MCF 10A (cell line): ENCODE measurements at regions not wholly inside any gene's neighbourhood (a gene's known extent, or its start where the extent isn't known, plus 50 kb on each side); places are given as distances from the start of the nearest gene placed in this dataset.

Experiments used
- BruUV-seq: library from RNA; stranded (reverse); fragments of 400-500 nt; replicated peaks from 2 replicates; lab custom pipeline; 2021; lab: Mats Ljungman, UMichigan
- CTCF ChIA-PET: fragments of 300-600 bp; sonication (Branson Sonifier 250); formaldehyde crosslinking; extraction: SDS; loops from one replicate; lab custom pipeline; 2021; ENCODE audit warnings: antibody characterized with exemption, inconsistent platforms; lab: Yijun Ruan, JAX
- POLR2A ChIA-PET: fragments of 300-600, 350-650 bp; sonication (Branson Sonifier 250); formaldehyde crosslinking; extraction: SDS; loops from one replicate; lab custom pipeline; 2020; ENCODE audit warnings: antibody characterized with exemption, inconsistent platforms; lab: Yijun Ruan, JAX
- DNase-seq: peaks from one replicate; pipeline ENCODE4 v3.0.0-alpha.2; 2018; ENCODE audit not compliant: unreplicated experiment
- H3K27ac Mint-ChIP-seq: one replicate; pipeline ENCODE4 v1.8.0; 2022; ENCODE audit warnings: mild to moderate bottlenecking, low read depth, mixed read lengths; ENCODE audit not compliant: unreplicated experiment
- H3K27me3 Mint-ChIP-seq: one replicate; pipeline ENCODE4 v1.8.0; 2022; ENCODE audit warnings: mixed read lengths; ENCODE audit not compliant: insufficient read depth, unreplicated experiment
- H3K36me3 Mint-ChIP-seq: one replicate; pipeline ENCODE4 v1.8.0; 2022; ENCODE audit warnings: mild to moderate bottlenecking, moderate library complexity, mixed read lengths; ENCODE audit not compliant: insufficient read depth, unreplicated experiment
- H3K4me1 Mint-ChIP-seq: one replicate; pipeline ENCODE4 v1.8.0; 2022; ENCODE audit warnings: mixed read lengths; ENCODE audit not compliant: insufficient read depth, unreplicated experiment
- H3K4me3 Mint-ChIP-seq: one replicate; pipeline ENCODE4 v1.8.0; 2022; ENCODE audit warnings: mild to moderate bottlenecking, moderate library complexity, mixed read lengths; ENCODE audit not compliant: unreplicated experiment
- H3K9me3 Mint-ChIP-seq: one replicate; pipeline ENCODE4 v1.8.0; 2022; ENCODE audit warnings: mixed read lengths; ENCODE audit not compliant: unreplicated experiment
- intact Hi-C: fragments of 100-400 bp; cut with micrococcal nuclease; formaldehyde crosslinking; loops from 2 replicates; pipeline ENCODE4 v1.14.1; 2022
- TF ChIP-seq, protein P1 (sequence below): fragments of 200-600 bp; IDR thresholded peaks from one replicate; pipeline ENCODE4 v1.8.0; 2022; ENCODE audit warnings: antibody characterized with exemption, mild to moderate bottlenecking; ENCODE audit not compliant: unreplicated experiment

DNA sequence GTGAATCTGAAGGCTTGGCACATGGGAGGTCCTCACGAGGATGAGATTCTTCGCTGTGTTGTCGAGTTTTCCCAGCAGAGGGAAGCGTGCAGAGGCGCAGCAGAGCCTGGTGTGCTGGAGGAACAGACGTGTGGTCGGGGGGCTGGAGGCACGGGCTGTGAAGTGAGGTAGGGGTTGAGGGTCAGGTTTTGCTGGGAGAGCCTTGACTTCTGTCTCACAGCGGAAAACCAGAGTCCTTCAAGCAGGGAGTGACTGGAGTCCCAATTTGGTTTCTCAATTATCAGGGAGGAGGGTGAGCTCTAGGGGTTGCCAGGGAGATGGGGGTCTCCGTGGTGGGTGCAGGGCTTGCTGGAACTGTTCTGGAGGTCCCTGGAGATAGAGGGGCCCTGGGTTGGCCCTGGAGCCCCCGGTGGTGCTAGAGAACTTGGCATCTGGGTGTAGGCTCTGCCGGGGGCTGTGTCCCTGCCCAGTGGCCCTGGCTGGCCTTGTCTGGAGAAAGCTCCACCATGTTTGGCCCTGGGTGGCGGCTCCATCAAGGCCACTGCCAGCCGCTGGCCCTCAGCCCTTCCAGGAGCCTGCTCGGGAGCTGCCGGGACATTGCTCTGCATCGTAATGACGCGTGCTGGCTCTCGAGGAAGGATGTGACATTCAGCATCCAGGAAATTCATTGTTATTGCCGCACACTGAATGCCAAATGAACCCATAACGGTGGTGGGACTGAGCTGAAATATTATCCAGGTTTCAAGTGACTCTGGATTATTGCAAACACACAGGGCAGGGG, 215.7 kb downstream of the KIF26A start:
- Mint-ChIP-seq H3K4me3 (no peak overlapping the region), H3K9me3 (no peaks in the 10 kb centered on the region), H3K4me1 (no peaks in the 10 kb centered on the region), H3K27me3 (peaks cover 9% of the 10 kb centered on the region), H3K27ac (no peak overlapping the region), H3K36me3 (peaks cover 4% of the 10 kb centered on the region)
- ChIA-PET CTCF (interaction anchor here (0.9 kb wide), 1 partner anchor 210 kb away, joined by 3 read pairs; no protein-coding TSS in a partner anchor), POLR2A (no interaction called here)
- intact Hi-C loops: no loop called here
- no TSS peak for BruUV-seq
- DNase-seq: no peak
- TF ChIP-seq, protein P1, sequence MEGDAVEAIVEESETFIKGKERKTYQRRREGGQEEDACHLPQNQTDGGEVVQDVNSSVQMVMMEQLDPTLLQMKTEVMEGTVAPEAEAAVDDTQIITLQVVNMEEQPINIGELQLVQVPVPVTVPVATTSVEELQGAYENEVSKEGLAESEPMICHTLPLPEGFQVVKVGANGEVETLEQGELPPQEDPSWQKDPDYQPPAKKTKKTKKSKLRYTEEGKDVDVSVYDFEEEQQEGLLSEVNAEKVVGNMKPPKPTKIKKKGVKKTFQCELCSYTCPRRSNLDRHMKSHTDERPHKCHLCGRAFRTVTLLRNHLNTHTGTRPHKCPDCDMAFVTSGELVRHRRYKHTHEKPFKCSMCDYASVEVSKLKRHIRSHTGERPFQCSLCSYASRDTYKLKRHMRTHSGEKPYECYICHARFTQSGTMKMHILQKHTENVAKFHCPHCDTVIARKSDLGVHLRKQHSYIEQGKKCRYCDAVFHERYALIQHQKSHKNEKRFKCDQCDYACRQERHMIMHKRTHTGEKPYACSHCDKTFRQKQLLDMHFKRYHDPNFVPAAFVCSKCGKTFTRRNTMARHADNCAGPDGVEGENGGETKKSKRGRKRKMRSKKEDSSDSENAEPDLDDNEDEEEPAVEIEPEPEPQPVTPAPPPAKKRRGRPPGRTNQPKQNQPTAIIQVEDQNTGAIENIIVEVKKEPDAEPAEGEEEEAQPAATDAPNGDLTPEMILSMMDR: no peak

DNA sequence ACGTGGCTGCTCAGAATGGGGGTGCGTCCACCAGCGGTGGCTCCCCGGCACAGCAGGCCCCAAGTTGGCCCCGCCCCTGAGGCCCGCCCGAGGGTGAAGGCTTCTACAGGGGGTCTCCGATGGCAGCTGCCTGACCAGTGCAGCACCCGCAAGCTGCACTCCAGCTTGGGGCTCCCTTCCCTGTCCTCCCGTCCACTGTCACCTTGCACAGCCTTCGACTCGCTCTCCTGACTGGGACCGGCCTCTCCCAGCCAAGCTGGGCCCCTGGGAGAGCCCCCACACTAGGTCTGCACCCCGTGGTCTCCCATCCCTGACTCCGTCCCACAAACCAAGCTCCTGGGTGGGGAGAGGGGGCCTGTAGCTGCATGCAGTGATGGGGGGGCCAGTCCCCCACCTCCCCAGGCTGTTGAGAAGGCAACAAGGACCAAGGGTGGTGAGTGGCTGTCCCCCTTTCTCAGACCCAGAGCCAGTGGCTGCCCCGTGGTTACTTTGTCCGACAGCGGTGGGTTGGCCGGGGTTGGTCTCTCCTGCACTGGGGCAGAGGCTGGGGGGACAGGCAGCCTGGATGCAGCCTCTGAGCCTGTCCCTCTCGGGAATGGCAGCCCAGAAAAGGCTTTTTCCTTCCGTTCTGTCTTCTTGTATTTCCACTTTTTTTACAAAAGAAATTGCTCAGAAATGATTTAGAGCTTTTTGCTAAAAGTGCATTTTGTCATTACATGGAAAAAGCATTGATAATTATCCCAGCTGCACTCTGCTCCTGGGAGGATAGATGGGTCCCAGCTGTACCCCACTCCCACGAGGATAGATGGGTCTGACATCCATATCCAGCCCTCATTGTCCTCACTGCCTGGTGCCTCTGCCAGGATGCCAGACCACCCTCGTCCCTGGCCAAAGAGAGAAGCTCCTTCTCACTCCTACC, 217.0 kb downstream of the KIF26A start:
- CTCF ChIA-PET: interaction anchor here (0.7 to 2.3 kb wide), 4 partner anchors 151 to 278 kb away, joined by 3 to 5 read pairs (median 3); no protein-coding TSS in a partner anchor
- Mint-ChIP-seq H3K4me1 (no peaks in the 10 kb centered on the region), H3K4me3 (no peak overlapping the region), H3K9me3 (no peaks in the 10 kb centered on the region), H3K36me3 (peaks cover 4% of the 10 kb centered on the region), H3K27ac (no peak overlapping the region), H3K27me3 (peaks cover 9% of the 10 kb centered on the region)
- TF ChIP-seq, protein P1: no peak
- intact Hi-C loops: no loop called here
- DNase-seq: no peak
- no TSS peak for BruUV-seq
- POLR2A ChIA-PET: interaction anchor here (0.6 kb wide), 1 partner anchor 19 kb away, joined by 3 read pairs; no protein-coding TSS in a partner anchor

DNA sequence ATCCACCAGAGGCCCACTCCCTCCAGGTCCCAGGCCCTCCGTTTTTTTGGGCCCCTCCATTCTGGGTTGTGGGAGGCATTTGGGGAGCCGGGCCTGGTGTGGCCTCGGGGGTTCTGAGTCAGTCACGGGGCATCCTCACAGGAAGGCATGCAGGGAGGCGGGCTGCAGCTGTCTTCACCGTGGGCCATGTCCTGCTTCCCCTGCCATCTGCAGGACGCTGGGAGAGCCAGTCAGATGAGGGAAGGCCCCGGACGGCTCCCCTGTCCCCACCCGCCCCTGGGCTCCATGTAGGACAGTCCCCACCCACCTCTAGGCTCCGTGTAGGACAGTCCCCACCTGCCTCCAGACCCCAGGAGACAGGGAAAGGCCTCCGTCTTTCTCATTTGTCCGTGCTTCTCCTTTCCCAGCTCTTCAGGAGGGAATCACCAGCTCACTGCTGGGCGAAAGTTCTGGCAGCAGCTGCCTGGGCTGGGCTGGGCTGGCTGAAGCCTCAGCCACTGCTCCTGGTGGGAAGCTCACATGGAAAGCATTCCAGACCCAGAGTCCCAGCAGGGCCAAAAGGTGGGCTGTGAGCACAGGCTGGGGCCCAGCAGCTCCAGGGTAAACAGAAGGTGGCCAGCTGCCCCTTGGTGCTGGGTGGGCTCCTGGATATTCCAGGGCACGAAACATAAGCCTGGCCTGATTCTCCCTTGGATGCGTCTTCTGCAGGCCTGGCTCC, 217.8 kb downstream of the KIF26A start:
- Mint-ChIP-seq H3K4me1 (no peaks in the 10 kb centered on the region), H3K27ac (no peak overlapping the region), H3K27me3 (peaks cover 17% of the 10 kb centered on the region), H3K36me3 (peaks cover 4% of the 10 kb centered on the region), H3K4me3 (no peak overlapping the region), H3K9me3 (no peaks in the 10 kb centered on the region)
- TF ChIP-seq, protein P1: no peak
- intact Hi-C loops: no loop called here
- POLR2A ChIA-PET: no interaction called here
- DNase-seq: no peak
- CTCF ChIA-PET: interaction anchor here (2.3 kb wide), 1 partner anchor 208 kb away, joined by 5 read pairs; no protein-coding TSS in a partner anchor
- no TSS peak for BruUV-seq
